ENCODE measurements at regions not wholly inside any gene's neighbourhood (a gene's known extent, or its start where the extent isn't known, plus 50 kb on each side); places are given as distances from the start of the nearest gene placed in this dataset.

DNA sequence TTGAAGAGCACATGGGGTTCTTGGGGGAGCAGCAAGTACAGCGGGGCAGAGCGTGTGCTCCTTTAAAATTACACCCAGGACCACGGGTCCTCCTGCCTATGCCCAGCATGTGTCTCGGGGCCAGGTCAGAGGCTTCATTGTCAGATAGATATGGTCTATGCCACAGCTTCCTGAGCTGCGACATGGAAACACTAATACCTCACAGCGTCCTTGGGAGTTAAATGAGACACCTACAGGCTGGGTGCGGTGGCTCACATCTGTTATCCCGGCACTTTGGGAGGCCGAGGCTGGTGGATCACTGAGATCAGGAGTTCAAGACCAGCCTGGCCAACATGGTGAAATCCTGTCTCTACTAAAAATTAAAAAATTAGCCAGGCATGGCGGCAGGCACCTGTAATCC, 110.8 kb upstream of the ATL2 start:
- TF ChIP-seq, protein P1, sequence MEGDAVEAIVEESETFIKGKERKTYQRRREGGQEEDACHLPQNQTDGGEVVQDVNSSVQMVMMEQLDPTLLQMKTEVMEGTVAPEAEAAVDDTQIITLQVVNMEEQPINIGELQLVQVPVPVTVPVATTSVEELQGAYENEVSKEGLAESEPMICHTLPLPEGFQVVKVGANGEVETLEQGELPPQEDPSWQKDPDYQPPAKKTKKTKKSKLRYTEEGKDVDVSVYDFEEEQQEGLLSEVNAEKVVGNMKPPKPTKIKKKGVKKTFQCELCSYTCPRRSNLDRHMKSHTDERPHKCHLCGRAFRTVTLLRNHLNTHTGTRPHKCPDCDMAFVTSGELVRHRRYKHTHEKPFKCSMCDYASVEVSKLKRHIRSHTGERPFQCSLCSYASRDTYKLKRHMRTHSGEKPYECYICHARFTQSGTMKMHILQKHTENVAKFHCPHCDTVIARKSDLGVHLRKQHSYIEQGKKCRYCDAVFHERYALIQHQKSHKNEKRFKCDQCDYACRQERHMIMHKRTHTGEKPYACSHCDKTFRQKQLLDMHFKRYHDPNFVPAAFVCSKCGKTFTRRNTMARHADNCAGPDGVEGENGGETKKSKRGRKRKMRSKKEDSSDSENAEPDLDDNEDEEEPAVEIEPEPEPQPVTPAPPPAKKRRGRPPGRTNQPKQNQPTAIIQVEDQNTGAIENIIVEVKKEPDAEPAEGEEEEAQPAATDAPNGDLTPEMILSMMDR (IDR thresholded peaks at IDR 0.05; ENCODE audit: borderline replicate concordance, extremely low read depth, low read length, poor library complexity, severe bottlenecking) = no peak
- no peak for TF ChIP-seq EZH2 (IDR thresholded peaks at IDR 0.05; ENCODE audit: borderline replicate concordance, low read depth, low read length, severe bottlenecking)

Data from DND-41 (cell line).